Femur (tissue), 1 donor: ENCODE measurements at regions not wholly inside any gene's neighbourhood (a gene's known extent, or its start where the extent isn't known, plus 50 kb on each side); places are given as distances from the start of the nearest gene placed in this dataset.
"Not testable (repeated sequence)": the region's sequence is repeated elsewhere in the genome, so short reads cannot be mapped to it uniquely, and the experiment has no call there.

Experiments
- DNase-seq: peaks from one replicate; pipeline ENCODE4 v3.0.0-alpha.2; 2017

GRCh38 chr15:101876031-101876430 is 64.0 kb downstream of the OR4F15 start:
- DNase-seq: not testable (repeated sequence)

- DNase-seq: not testable (repeated sequence)
These were observed 65.6 kb downstream of the OR4F15 start for GRCh38 chr15:101877649-101878048.

GRCh38 chr15:101912349-101913287 is 100.6 kb downstream of the OR4F15 start:
- not testable (repeated sequence) for DNase-seq

- not testable (repeated sequence) for DNase-seq
These were observed 112.6 kb downstream of the OR4F15 start for GRCh38 chr15:101924554-101924953.

GRCh38 chr15:101934506-101934905 is 122.5 kb downstream of the OR4F15 start:
- DNase-seq: not testable (repeated sequence)

- not testable (repeated sequence) for DNase-seq
These were observed 125.4 kb downstream of the OR4F15 start for GRCh38 chr15:101937362-101937761.

- DNase-seq: not testable (repeated sequence)
These were observed 126.6 kb downstream of the OR4F15 start for GRCh38 chr15:101938555-101938954.

- DNase-seq: not testable (repeated sequence)
These were observed 133.9 kb downstream of the OR4F15 start for GRCh38 chr15:101945896-101946295.

GRCh38 chr15:101948491-101949010 is 136.5 kb downstream of the OR4F15 start:
- not testable (repeated sequence) for DNase-seq

GRCh38 chr15:101949380-101950065 is 137.5 kb downstream of the OR4F15 start:
- not testable (repeated sequence) for DNase-seq

GRCh38 chr15:101953993-101954392 is 142.0 kb downstream of the OR4F15 start:
- DNase-seq: not testable (repeated sequence)

GRCh38 chr15:101955840-101956239 is 143.8 kb downstream of the OR4F15 start:
- DNase-seq: not testable (repeated sequence)

GRCh38 chr15:101958656-101959055 is 146.7 kb downstream of the OR4F15 start:
- peak; percentile 44 for DNase-seq

GRCh38 chr15:101961263-101961662 is 149.3 kb downstream of the OR4F15 start:
- not testable (repeated sequence) for DNase-seq

GRCh38 chr15:101961765-101962164 is 149.8 kb downstream of the OR4F15 start:
- DNase-seq: not testable (repeated sequence)

- not testable (repeated sequence) for DNase-seq
These were observed 151.7 kb downstream of the OR4F15 start for GRCh38 chr15:101963687-101964086.

GRCh38 chr15:101965353-101965752 is 153.4 kb downstream of the OR4F15 start:
- DNase-seq: not testable (repeated sequence)

- DNase-seq: peak; percentile 20
These were observed 153.9 kb downstream of the OR4F15 start for GRCh38 chr15:101965860-101966259.

- DNase-seq: not testable (repeated sequence)
These were observed 155.4 kb downstream of the OR4F15 start for GRCh38 chr15:101967364-101967763.

- not testable (repeated sequence) for DNase-seq
These were observed 158.6 kb downstream of the OR4F15 start for GRCh38 chr15:101970605-101971004.

- not testable (repeated sequence) for DNase-seq
These were observed 165.3 kb downstream of the OR4F15 start for GRCh38 chr15:101977281-101977680.

GRCh38 chr15:101980206-101980910 is 168.4 kb downstream of the OR4F15 start:
- DNase-seq: not testable (repeated sequence)
